ENCODE measurements at regions not wholly inside any gene's neighbourhood (a gene's known extent, or its start where the extent isn't known, plus 50 kb on each side); places are given as distances from the start of the nearest gene placed in this dataset.
"Not testable (repeated sequence)": the region's sequence is repeated elsewhere in the genome, so short reads cannot be mapped to it uniquely, and the experiment has no call there.

DNA sequence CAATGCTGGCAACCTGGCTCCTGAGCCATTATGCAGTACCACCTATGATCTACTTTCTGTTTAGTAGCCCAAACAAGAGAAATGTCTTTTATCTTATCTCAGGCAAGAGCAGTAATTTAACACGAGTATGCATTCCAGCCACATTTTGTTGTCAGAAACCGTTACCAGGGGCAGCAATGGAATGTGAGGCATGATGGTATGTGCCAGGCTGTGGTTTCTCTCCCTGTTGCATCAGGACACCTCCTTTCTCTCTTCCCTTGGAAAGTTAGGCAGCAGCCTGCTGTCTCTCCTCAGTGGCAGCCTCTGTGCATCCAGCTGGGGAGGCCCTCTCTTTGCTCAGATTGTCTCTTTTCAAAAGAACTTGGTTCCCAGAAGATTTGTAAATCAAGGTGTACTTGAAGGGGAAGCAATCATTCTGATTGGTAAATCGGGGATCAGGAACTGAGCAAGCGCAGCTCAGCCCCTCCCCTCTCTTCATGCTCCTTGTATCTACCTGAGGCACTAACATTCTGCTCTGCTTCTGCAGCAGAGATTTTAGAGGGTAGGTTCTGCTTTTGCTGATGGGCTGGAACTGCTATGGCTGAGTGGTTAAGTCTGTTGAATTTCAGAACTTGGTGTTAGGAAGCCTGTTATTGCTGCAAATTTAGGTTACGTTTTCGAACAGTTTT is 229.2 kb downstream of the ADAMTS15 start:
- DNase-seq: no peak

DNA sequence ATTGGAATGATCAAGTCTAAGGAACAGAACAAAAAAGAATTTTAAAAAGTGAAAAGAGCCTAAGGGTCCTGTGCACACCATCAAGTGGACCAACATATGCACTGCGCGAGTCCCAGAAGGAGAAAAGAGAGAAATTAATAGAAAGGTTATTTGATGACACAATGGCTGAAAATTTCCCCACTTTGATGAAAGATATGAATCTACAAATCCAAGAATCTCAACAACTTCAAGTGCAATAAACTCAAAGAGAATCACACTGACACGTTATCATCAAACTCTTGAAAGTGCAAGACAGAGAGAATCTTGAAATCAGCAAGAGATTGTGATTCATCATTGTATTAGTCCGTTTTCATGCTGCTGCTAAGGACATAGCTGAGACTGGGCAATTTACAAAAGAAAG is 230.8 kb downstream of the ADAMTS15 start:
- DNase-seq: no peak

GRCh38 chr11:130682471-130682870 is 233.8 kb downstream of the SNX19 start:
- not testable (repeated sequence) for DNase-seq

DNA sequence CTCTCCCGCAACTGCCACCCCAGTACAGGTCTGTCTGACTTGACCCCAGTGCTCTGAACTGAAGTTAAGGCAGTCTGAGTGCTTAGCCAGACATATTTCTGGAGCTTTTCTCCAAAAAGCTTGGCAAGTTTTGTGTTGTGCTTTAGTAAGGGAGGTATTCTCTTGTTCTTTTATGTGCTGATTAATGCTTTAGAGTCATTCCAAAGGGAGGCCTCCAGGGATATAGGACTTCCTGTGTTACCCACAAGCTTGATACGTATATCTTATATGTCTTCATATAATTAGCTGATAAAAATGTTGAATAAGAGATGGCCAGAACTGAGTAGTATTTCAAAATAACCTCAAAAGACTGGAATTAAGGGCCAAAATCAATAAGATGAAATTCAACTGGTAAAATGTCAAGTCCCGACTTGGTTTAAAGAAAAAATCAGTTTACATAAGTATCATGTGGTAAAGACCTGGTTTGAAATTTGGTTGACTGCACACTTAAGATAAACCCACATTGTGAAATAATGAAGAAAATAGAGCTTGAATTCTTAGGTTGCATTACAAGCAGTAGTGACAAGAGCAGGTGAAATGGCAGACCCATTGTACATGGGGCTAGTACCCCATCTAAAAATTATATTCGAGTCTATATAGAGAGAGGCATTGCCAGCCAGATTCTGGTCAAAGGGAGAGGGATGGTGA is 226.9 kb downstream of the SNX19 start:
- no peak for DNase-seq

DNA sequence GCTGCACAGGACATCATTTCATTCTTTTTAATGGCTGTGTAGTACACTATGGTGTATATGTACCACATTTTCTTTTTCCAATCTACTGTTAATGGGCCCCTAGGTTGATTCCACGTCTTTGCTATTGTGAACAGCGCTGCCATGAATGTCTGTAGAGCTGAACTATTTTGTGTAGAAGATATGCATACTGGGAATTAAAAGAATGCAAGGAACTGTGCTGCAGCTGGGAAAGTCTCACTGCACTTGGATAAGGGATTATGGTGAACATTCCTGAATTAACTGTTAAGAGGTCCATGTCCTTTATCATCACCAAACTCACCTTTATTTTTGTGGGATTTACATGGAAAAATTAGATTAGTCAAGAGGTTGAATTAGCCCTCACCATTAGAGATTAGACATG is 224.7 kb downstream of the SNX19 start:
- DNase-seq: no peak

DNA sequence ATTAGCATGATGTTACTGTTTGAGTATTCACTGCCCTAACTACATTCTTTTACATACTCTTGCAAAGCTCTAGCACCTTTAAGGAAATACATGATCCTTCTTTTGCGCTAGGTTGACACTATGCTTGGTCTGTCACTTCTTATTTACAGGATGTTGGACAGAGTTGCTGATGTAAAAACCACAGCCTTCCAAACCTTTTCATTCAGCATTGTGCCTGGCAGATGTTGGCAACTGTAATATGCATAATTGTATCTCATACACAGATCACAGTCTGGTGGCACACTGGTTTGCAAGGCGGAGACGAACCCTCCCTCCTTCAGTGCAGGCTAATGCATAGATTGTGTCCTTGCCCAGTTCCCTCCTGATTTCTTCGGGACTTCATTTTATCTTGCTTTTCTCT is 224.1 kb downstream of the SNX19 start:
- no peak for DNase-seq

DNA sequence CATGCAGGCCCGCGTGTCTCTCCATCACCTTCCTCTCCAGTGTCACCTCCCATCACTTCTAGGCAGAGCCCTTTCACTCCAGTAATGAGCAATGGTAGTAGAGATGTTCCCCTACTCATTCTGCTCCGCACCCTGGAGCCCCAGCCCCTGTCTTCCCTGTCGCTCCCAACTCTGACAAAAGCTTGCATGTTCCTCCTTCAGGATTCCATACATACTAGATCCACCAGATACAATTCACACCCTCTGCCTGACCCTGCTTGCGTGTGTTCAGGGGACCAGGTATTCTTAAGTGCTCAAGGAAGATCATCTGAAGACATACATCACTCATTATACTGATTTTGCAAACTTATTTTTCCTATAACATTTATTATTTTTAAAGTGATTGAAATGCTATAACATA is 222.7 kb downstream of the SNX19 start:
- DNase-seq: no peak

DNA sequence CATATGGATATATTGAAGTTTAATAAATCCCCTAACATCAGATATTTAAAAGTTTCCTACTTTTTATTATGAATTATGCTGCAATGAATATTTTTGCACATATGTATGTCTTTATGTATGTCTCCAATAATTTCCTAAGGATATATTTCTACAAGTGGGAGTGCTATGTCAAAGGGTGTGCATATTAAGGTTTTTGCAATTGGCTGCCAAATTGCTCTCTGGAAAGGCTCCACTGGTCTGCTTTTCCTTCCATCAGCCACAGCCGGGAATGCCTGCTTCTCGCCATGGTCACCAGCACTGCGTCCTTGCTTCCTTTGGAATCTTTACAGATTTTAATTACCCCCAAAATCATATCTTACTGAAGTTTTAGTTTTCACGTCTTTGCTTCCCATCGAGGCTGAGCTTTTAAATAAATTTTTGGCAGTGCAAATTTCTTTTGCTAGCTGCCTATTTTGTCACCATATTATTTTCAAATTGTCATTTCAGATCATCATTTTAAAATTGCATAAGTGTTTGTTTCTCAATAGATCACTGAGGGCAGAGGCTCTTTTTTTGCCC is 221.7 kb downstream of the SNX19 start:
- no peak for DNase-seq

DNA sequence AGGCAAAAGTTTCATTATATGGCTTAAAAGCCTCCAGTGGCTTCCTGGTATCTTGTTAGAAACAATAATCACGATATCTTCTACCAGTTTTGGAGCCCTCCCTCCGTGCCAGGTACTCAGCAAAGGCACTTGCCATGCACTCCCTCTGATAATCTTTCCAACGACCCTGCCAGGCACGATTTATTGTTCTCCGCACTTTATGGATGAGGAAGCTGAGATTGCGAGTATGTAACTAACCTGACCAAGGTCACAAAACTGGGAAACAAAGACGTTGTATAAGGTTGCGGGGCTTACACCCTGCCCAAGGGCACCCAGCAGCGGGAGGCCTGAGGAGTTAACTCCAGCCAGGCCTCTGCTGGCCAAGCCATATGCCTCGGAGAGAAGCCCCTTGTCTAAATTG is 218.1 kb downstream of the SNX19 start:
- no peak for DNase-seq

GRCh38 chr11:130699561-130699960 is 216.7 kb downstream of the SNX19 start:
- DNase-seq: no peak

DNA sequence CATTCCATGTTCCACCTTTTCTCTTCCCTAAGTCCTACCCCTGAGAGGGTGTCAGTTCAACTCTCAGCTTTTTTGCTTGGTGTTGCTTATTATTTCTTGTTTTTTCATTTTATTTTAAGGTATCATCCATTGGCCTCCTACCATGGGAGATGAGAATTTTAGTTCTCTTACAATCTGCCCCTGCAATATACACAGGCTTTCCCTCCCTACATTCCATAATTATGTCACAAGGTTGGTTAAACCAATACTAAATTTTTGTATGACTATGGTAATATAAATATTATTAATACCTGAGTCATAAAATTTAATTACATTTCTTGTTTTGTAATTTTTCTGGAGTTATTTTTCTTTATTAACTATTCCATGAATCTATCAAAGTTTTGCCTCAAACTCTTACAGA is 216.2 kb downstream of the SNX19 start:
- no peak for DNase-seq

- no peak for DNase-seq
Measured at GRCh38 chr11:130703489-130704190, 212.6 kb downstream of the SNX19 start.

DNA sequence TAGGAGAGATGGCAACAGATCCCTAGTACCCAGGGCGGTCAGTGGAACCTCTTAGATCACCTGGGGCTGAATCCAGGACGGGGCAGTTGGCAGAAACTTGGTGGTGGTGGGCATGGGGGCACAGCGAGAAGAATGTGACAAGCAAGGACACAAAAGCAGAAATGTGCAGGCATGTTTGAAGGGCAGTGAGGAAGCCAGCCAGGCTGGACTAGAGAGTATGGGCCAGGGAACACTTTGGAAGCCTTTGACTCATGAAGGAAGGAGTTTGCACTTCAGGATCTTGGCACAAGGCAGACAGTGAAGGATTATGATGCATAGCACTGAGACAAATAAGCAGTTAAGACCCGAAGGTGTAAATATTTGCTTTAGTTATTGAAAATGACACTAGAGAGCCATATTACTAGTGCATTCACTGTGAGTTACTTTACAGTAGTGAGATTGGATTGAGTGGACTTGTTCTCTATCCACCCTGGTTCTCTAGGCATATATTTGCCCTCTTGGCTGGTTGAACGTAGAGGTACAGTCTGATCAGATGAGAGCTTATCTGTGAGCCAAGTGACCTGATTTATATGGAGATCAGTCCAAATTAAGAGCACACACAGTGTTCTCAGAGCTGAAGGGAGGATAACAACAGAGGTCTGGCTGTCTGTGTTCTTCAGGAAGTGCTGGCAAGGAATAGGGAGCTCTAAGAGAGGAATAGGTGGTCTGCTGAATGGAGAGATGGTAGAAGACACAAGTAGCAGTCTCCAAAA is 210.4 kb downstream of the SNX19 start:
- DNase-seq: no peak

GRCh38 chr11:130706572-130706971 is 209.7 kb downstream of the SNX19 start:
- no peak for DNase-seq

- no peak for DNase-seq
Measured at GRCh38 chr11:130707217-130707616, 209.1 kb downstream of the SNX19 start.

DNA sequence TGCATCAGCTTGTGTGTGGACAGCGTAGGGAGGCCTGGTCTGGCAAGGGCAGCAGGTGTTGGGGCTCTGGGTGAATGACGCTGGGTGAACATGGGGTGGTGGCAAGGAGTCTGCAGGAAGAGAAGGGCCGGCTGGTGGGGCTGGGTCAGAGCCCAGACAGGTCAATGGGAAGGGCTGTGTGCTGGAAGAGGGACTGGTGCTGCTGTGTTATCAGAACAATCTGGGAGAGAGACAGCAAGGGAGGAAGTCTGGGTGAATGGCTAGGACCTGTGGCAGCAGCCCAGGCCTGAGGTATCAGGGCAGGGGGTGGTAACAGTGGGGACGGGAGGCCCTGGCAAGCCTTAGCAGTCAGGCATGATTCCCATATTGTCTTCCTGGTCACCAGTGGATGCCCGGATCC is 206.7 kb downstream of the SNX19 start:
- DNase-seq: no peak

DNA sequence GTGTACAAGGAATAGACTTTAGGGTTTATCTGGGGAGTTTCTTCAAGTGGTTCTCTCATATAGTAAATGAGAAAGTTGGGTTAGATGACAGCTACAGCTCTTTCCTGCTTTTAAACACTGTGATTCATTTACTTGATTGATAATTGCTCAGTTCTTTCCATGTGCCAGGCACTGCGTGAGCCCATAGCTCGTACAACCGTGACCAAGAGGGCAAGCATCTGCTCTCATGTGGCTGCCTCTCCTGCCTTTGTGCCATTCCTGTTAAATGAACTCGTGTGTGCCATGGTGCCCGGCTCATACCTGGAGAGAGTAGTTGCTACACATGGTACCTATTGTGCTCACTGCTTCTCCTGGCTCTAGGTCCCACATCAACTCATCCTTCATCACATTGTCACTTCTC is 206.3 kb downstream of the SNX19 start:
- DNase-seq: no peak

DNA sequence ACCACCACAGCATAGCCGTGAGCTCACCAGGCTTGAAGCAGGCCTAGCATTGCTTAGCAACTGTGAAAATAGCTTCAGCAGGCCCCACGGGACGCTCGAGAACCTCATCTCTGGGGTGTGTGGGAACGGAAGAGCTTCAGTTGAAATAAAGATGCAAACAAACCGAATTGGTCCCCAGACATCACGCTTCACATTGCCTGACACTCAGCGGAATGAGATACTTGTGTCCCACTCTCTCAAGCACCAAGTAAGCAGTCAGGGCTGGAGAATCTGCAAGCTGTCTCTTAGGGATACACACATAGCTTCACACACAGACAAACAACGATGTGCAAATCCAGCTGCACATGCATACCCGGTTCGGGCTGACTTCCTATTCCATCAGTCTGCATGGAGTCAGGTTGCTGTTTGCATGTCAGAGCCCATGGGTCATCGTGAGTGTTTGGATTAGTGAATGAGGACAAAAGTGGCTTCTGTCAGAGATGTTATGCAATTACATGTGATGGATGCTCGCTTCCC is 205.7 kb downstream of the SNX19 start:
- DNase-seq: no peak

DNA sequence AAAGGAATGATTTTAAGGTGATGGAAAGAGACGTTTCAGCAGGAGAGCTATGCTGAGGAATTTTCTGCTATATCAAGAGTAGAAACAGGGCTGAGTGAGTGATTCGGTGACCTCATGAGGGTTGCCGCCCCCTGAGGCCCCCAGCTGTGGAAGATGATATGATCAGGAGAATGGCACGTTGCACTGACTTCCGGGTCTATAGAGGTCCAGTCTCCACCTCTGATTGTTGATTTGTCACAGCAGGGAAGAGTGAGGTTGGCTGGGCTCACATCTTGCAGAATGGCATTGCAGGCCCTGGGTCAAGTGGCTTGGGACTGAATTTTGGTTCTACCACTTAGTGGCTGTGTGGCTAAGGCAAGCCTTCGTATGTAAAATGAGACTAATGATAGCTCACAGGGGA is 205.1 kb downstream of the SNX19 start:
- DNase-seq: no peak

GRCh38 chr11:130712480-130712879 is 203.8 kb downstream of the SNX19 start:
- no peak for DNase-seq

DNA sequence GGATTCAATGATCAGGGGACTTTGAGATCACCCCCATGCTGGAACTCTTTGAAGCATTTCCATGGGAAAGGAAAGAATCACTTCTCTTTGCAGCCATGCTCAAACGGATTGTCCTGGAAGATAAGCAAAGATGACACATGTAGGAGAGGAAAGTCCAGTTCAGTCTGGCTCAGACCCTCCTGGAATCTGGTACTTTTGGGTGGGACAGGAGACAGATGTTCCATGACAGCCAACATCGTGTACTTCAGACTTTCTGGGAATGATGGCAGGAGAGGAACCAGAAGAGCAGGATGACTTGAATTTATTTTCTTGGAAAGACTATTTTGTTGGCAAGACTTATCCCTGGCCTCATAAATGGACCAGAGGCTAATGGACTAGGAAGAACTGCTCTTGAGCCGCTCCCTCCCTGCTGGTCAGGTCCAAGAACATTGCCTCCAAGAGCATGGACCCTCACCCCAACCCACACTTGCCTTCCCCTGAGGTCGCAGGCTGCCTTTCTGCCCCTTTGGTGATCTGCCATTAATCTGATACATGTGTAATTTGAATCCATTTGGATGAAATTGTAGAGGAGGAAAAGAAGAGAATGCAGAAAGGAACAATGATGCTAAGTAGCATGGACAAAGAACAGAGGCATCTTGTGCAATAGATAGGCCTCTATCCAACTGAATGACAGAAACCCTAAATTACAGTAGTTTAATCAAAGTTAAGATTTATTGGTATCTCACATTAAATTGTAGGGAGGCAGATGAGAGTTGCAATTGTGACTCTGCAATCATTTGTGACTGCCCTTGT is 201.0 kb downstream of the SNX19 start:
- DNase-seq: no peak

DNA sequence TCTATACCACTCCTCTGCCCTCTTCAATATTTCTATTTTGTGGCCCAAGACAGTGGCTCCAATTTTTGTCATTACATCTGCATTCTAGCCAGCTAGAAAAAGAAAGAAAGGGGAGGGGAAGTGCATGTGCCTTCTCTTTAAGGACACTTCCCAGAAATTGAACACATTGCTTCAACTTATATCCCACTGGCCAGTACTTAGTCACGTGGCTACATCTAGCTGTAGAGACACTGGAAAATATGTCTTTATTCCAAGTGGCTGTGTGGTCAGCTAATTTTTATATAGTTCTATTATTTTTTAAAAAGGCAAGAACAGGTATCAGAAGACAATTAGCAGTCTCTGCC is 200.4 kb downstream of the SNX19 start:
- no peak for DNase-seq
